HFFc6 (cell line): ENCODE measurements at regions not wholly inside any gene's neighbourhood (a gene's known extent, or its start where the extent isn't known, plus 50 kb on each side); places are given as distances from the start of the nearest gene placed in this dataset.

Experiments used
- DNase-seq: peaks from one replicate; pipeline ENCODE4 v3.0.0-alpha.2; 2018
- H3K27ac Mint-ChIP-seq: 2 replicates; pipeline ENCODE4 v1.8.0; 2020; ENCODE audit warnings: mild to moderate bottlenecking, mixed read lengths
- H3K27me3 Mint-ChIP-seq: 2 replicates; pipeline ENCODE4 v1.8.0; 2021; ENCODE audit warnings: mild to moderate bottlenecking, moderate library complexity, mixed read lengths; ENCODE audit not compliant: insufficient read depth
- H3K36me3 Mint-ChIP-seq: 2 replicates; pipeline ENCODE4 v1.8.0; 2021; ENCODE audit warnings: low read depth, mixed read lengths
- H3K4me1 Mint-ChIP-seq: 2 replicates; pipeline ENCODE4 v1.8.0; 2020; ENCODE audit warnings: low read depth, mixed read lengths
- H3K4me3 Mint-ChIP-seq: 2 replicates; pipeline ENCODE4 v1.8.0; 2020; ENCODE audit warnings: mild to moderate bottlenecking, moderate library complexity, mixed read lengths
- H3K9me3 Mint-ChIP-seq: 2 replicates; pipeline ENCODE4 v1.8.0; 2020; ENCODE audit warnings: mild to moderate bottlenecking, mixed read lengths
- TF ChIP-seq, protein P1 (sequence below): fragments of 200-600 bp; sonication (generic); IDR thresholded peaks from 2 replicates; pipeline ENCODE4 v1.5.0; 2021; ENCODE audit warnings: antibody characterized with exemption, mild to moderate bottlenecking

DNA sequence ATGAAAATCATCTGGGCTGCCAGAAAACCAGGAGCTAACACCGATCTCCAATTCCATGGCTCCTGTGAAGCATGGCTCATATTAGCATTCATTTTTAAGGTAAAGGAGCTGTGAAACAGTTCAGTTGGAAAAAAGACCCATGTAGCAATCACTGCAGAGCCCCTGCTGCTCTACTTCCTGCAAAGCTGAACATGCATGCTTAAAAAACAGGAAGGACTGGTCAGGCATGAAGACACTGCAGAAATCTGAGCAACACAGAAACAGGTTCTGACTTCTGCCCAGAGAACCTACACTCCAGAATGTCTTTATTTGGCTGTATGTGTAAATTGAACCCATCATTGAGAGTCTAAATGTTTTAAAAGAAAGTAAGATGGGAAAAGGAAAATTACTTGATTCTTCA is 950.6 kb downstream of the DCDC2C start:
- Mint-ChIP-seq H3K27ac (no peak overlapping the region), H3K27me3 (no peaks in the 10 kb centered on the region), H3K36me3 (no peaks in the 10 kb centered on the region; the same call in 1 of the 2 replicates), H3K4me1 (no peaks in the 10 kb centered on the region), H3K9me3 (peaks cover 61% of the 10 kb centered on the region), H3K4me3 (no peak overlapping the region)
- no peak for DNase-seq
- TF ChIP-seq, protein P1, sequence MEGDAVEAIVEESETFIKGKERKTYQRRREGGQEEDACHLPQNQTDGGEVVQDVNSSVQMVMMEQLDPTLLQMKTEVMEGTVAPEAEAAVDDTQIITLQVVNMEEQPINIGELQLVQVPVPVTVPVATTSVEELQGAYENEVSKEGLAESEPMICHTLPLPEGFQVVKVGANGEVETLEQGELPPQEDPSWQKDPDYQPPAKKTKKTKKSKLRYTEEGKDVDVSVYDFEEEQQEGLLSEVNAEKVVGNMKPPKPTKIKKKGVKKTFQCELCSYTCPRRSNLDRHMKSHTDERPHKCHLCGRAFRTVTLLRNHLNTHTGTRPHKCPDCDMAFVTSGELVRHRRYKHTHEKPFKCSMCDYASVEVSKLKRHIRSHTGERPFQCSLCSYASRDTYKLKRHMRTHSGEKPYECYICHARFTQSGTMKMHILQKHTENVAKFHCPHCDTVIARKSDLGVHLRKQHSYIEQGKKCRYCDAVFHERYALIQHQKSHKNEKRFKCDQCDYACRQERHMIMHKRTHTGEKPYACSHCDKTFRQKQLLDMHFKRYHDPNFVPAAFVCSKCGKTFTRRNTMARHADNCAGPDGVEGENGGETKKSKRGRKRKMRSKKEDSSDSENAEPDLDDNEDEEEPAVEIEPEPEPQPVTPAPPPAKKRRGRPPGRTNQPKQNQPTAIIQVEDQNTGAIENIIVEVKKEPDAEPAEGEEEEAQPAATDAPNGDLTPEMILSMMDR = no peak

DNA sequence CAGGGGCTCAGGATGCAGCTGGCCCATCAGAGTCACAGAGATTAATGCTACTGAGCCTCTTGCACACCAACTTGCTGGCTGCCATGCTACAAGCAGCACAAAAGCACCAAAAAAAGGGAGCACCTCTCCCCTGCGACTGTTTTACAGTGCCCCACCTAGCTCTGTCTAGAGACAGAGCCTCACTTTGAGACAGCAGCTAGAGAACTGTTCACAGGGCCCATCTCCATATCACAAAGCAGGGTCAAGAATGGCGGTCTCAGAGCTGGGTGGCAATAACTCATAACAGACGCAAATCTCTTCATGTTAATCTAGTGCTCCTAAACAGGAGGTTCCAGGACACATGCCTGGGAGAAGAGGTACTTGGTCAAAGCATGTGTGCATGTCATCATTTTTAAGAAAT is 953.0 kb downstream of the DCDC2C start:
- no peaks in the 10 kb centered on the region for H3K27me3 Mint-ChIP-seq
- TF ChIP-seq, protein P1 = no peak
- H3K9me3 Mint-ChIP-seq = peaks cover 56% of the 10 kb centered on the region
- no peak for DNase-seq
- H3K4me3 Mint-ChIP-seq = no peak overlapping the region
- no peaks in the 10 kb centered on the region for H3K4me1 Mint-ChIP-seq
- no peaks in the 10 kb centered on the region; the same call in 1 of the 2 replicates for H3K36me3 Mint-ChIP-seq
- H3K27ac Mint-ChIP-seq = no peak overlapping the region

DNA sequence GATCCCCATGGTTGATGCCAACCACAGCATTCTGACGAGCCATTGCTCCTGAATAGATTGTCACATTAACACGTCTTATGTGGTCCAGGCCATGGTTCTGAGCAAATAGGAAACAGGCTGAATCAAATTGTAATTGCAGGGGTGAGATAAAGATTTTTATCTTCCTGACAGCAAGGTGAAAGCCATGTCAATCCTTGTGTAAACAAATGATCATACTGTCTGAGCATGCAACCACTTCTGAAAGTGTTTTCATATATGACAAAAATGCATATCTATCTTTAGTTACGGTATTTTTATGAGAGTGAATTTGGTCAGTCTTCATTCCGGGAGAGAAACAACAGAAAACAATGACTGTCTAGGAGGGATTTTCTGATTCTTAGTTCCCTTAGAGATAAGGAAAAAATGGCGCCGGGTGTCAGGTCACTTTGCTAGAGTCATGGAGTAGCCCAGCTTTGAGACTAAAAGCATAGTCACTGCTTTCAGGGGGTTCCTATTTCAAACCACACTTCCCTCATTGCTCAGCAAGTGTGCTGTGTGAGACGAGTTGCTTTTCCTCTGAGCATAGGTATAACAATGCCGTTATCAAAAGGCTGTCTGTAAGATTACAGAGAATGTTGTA is 958.9 kb downstream of the DCDC2C start:
- no peaks in the 10 kb centered on the region for H3K4me1 Mint-ChIP-seq
- H3K27ac Mint-ChIP-seq = no peak overlapping the region
- H3K4me3 Mint-ChIP-seq = no peak overlapping the region
- H3K27me3 Mint-ChIP-seq = no peaks in the 10 kb centered on the region
- no peaks in the 10 kb centered on the region; the same call in 1 of the 2 replicates for H3K36me3 Mint-ChIP-seq
- no peak for DNase-seq
- TF ChIP-seq, protein P1 = no peak
- H3K9me3 Mint-ChIP-seq = peaks cover 54% of the 10 kb centered on the region

DNA sequence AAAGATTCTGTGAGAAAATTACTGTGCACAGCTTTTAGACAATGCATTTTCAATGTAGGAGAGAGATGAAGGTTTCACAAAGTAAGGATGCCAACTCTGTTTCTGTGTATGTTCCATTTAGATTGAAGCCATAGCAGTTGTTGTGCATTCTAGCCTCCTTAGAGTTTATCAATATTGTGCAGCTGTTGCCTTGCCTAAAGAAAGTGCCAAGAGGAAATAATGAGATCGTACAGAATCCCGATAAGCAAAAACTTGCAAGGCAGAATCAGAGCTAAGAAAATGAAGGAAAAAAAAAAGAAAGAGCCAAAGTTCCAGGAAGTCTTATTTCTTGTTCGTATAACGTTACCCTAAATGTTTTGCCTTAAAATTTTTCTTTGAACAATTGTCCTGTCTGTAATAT is 965.0 kb downstream of the DCDC2C start:
- H3K36me3 Mint-ChIP-seq = no peaks in the 10 kb centered on the region
- TF ChIP-seq, protein P1 = no peak
- peaks cover 52% of the 10 kb centered on the region for H3K9me3 Mint-ChIP-seq
- H3K27me3 Mint-ChIP-seq = no peaks in the 10 kb centered on the region
- no peaks in the 10 kb centered on the region for H3K4me1 Mint-ChIP-seq
- H3K27ac Mint-ChIP-seq = no peak overlapping the region
- DNase-seq = no peak
- no peak overlapping the region for H3K4me3 Mint-ChIP-seq

DNA sequence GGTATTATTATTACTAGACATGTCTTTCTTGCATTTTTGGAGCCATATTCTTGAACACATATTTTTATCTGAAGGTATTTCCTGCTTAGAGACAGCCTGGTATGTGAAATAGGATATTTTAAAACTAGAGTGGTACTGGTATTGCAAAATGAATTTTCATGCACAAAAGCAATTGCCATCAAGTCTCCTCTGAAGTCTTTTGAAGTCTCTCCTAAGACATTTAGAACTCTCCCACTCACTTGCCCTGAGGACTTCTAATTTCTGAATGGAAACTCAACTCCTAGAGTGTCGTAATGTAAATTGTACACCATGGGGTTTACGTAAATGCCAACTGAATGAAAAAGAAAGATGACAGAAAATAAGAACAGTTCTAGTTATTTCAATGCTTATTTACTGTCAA is 967.0 kb downstream of the DCDC2C start:
- TF ChIP-seq, protein P1 = no peak
- no peak for DNase-seq
- H3K27ac Mint-ChIP-seq = no peak overlapping the region
- no peaks in the 10 kb centered on the region for H3K27me3 Mint-ChIP-seq
- H3K4me3 Mint-ChIP-seq = no peak overlapping the region
- H3K36me3 Mint-ChIP-seq = no peaks in the 10 kb centered on the region
- H3K9me3 Mint-ChIP-seq = peaks cover 39% of the 10 kb centered on the region
- no peaks in the 10 kb centered on the region for H3K4me1 Mint-ChIP-seq
